ENCODE measurements at regions not wholly inside any gene's neighbourhood (a gene's known extent, or its start where the extent isn't known, plus 50 kb on each side); places are given as distances from the start of the nearest gene placed in this dataset.

- no peak for TF ChIP-seq MXI1 (conservative IDR thresholded peaks at IDR 0.05; ENCODE audit: poor library complexity, severe bottlenecking)
Measured at GRCh38 chr2:6704077-6704476, 161.6 kb downstream of the CMPK2 start (continued).

GRCh38 chr2:6721395-6721794 lies 144.3 kb downstream of the CMPK2 start:
- H4K20me1 ChIP-seq (ENCODE audit: insufficient read depth) = no peaks in the 10 kb centered on the region
- no peak overlapping the region for H3K4me3 ChIP-seq (ENCODE audit: low read length)
- no peaks in the 10 kb centered on the region for H3K9me3 ChIP-seq (ENCODE audit: low read length)
- H3K9me2 ChIP-seq (ENCODE audit: insufficient read depth, low read length) = no peaks in the 10 kb centered on the region
- H3K36me3 ChIP-seq (ENCODE audit: insufficient read depth, low read length) = no peaks in the 10 kb centered on the region
- no peaks in the 10 kb centered on the region for H3K79me2 ChIP-seq (replicated peaks; ENCODE audit: insufficient read depth, low read length)
- no peak overlapping the region for H2AFZ ChIP-seq (ENCODE audit: low read depth, low read length)
- no peaks in the 10 kb centered on the region for H3F3A ChIP-seq (ENCODE audit: insufficient read depth, low read length, poor library complexity, severe bottlenecking)
- TF ChIP-seq RAD21 (conservative IDR thresholded peaks at IDR 0.05) (no peak), SMC3 (conservative IDR thresholded peaks at IDR 0.05; ENCODE audit: poor library complexity) (no peak), POLR2AphosphoS5 (IDR thresholded peaks at IDR 0.05) (no peak), EP300 (conservative IDR thresholded peaks at IDR 0.05; ENCODE audit: poor library complexity, severe bottlenecking) (no peak)
- no peak overlapping the region for H3K9ac ChIP-seq (ENCODE audit: low read length)
- H3K27me3 ChIP-seq (ENCODE audit: insufficient read depth, low read depth, low read length) = no peaks in the 10 kb centered on the region
- H3K27ac ChIP-seq (ENCODE audit: low read length) = no peak overlapping the region
- no peak overlapping the region for H3K4me2 ChIP-seq (ENCODE audit: low read length)

GRCh38 chr2:6722574-6722973 lies 143.1 kb downstream of the CMPK2 start:
- H4K20me1 ChIP-seq (ENCODE audit: insufficient read depth) = no peaks in the 10 kb centered on the region
- no peaks in the 10 kb centered on the region for H3K27me3 ChIP-seq (ENCODE audit: insufficient read depth, low read depth, low read length)
- no peaks in the 10 kb centered on the region for H3F3A ChIP-seq (ENCODE audit: insufficient read depth, low read length, poor library complexity, severe bottlenecking)
- H3K4me2 ChIP-seq (ENCODE audit: low read length) = no peak overlapping the region
- no peak overlapping the region for H2AFZ ChIP-seq (ENCODE audit: low read depth, low read length)
- H3K9me2 ChIP-seq (ENCODE audit: insufficient read depth, low read length) = no peaks in the 10 kb centered on the region
- TF ChIP-seq CTCF (IDR thresholded peaks at IDR 0.05; ENCODE audit: poor library complexity, severe bottlenecking) = no peak
- no peak for TF ChIP-seq REST (IDR thresholded peaks at IDR 0.05; ENCODE audit: borderline replicate concordance)
- no peak for TF ChIP-seq RAD21 (conservative IDR thresholded peaks at IDR 0.05)
- TF ChIP-seq EP300 (conservative IDR thresholded peaks at IDR 0.05; ENCODE audit: poor library complexity, severe bottlenecking) = no peak
- no peak for TF ChIP-seq TAF1 (IDR thresholded peaks at IDR 0.05; ENCODE audit: low read depth)
- TF ChIP-seq MXI1 (conservative IDR thresholded peaks at IDR 0.05; ENCODE audit: poor library complexity, severe bottlenecking) = no peak
- no peak for TF ChIP-seq EZH2 (IDR thresholded peaks at IDR 0.05; ENCODE audit: borderline replicate concordance, insufficient read depth, low read length, poor library complexity, severe bottlenecking)
- TF ChIP-seq POLR2AphosphoS5 (IDR thresholded peaks at IDR 0.05) = no peak
- no peak overlapping the region for H3K4me3 ChIP-seq (ENCODE audit: low read length)
- H3K9me3 ChIP-seq (ENCODE audit: low read length) = no peaks in the 10 kb centered on the region
- no peaks in the 10 kb centered on the region for H3K79me2 ChIP-seq (replicated peaks; ENCODE audit: insufficient read depth, low read length)
- no peaks in the 10 kb centered on the region for H3K36me3 ChIP-seq (ENCODE audit: insufficient read depth, low read length)
- no peak overlapping the region for H3K9ac ChIP-seq (ENCODE audit: low read length)
- H3K27ac ChIP-seq (ENCODE audit: low read length) = no peak overlapping the region

Measured in neural cell (in vitro differentiated cells).